Subcutaneous abdominal adipose tissue (tissue), 5 donors: ENCODE measurements at regions not wholly inside any gene's neighbourhood (a gene's known extent, or its start where the extent isn't known, plus 50 kb on each side); places are given as distances from the start of the nearest gene placed in this dataset.
"Not testable (repeated sequence)": the region's sequence is repeated elsewhere in the genome, so short reads cannot be mapped to it uniquely, and the experiment has no call there.

Experiments used
- H3K27ac ChIP-seq: one replicate; pipeline ENCODE4 v1.7.0; 2013; ENCODE audit warnings: low read depth, mild to moderate bottlenecking, inconsistent platforms, low read length, moderate library complexity
- H3K27me3 ChIP-seq, 5 donors: one replicate each; pipeline ENCODE4 v1.7.0; 2013; ENCODE audit warnings: low read length in 5 of 5, inconsistent platforms in 1 of 5; ENCODE audit not compliant: control insufficient read depth in 5 of 5, insufficient read depth in 4 of 5
- H3K36me3 ChIP-seq, 5 donors: one replicate each; pipeline ENCODE4 v1.7.0; 2013; ENCODE audit warnings: low read length in 5 of 5; ENCODE audit not compliant: control insufficient read depth in 5 of 5, insufficient read depth in 5 of 5
- H3K4me1 ChIP-seq, 5 donors: one replicate each; pipeline ENCODE4 v1.7.0; 2013; ENCODE audit warnings: low read length in 5 of 5, mild to moderate bottlenecking in 3 of 5, moderate library complexity in 1 of 5; ENCODE audit not compliant: control insufficient read depth in 5 of 5, insufficient read depth in 5 of 5
- H3K4me3 ChIP-seq, 5 donors: one replicate each; pipeline ENCODE4 v1.7.0; 2013; ENCODE audit warnings: low read length in 5 of 5, low read depth in 1 of 5
- H3K9ac ChIP-seq, 5 donors: one replicate each; pipeline ENCODE4 v1.7.0; 2013; ENCODE audit warnings: low read length in 5 of 5, mild to moderate bottlenecking in 4 of 5, moderate library complexity in 3 of 5
- H3K9me3 ChIP-seq, 5 donors: one replicate each; pipeline ENCODE4 v1.7.0; 2013; ENCODE audit warnings: low read length in 5 of 5; ENCODE audit not compliant: control insufficient read depth in 5 of 5
- donor health status: healthy.
- donor health status: healthy.
- donor health status: healthy.
- donor health status: healthy.
- donor health status: healthy.

- no peaks in the 10 kb centered on the region for H3K36me3 ChIP-seq
Observed at GRCh38 chr11:38680746-38681145, 2082.7 kb upstream of the RAG2 start.

GRCh38 chr11:38680166-38680565 lies 2082.1 kb upstream of the RAG2 start:
- Histone ChIP-seq H3K27me3 (no peaks in the 10 kb centered on the region), H3K9ac (no peak overlapping the region), H3K4me3 (no peak overlapping the region), H3K27ac (no peak overlapping the region), H3K9me3 (no peaks in the 10 kb centered on the region), H3K36me3 (no peaks in the 10 kb centered on the region), H3K4me1 (no peaks in the 10 kb centered on the region)

More at GRCh38 chr11:38680746-38681145, 2082.7 kb upstream of the RAG2 start:
- Histone ChIP-seq H3K27me3 (no peaks in the 10 kb centered on the region), H3K4me3 (no peak overlapping the region), H3K9me3 (no peaks in the 10 kb centered on the region), H3K9ac (no peak overlapping the region), H3K27ac (no peak overlapping the region), H3K4me1 (no peaks in the 10 kb centered on the region)

DNA sequence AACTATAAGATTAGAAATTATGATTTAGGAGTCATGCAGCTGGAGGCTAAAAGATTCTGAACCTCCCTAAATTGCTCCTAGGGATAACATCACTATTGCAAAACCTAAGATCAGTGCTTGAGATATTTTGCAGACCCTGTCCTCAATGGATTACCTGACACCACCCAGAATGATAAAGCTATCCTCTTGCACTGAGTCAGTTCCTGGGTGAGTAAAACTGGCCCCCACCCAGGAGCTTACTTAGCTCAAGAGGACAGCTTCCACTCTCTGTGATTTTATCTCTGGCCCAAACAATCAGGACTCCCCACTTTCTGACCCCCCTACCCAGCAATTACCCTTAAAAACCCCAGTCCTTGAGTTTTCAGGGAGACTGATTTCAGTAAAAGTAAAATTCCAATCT lies 2074.4 kb upstream of the RAG2 start:
- Histone ChIP-seq H3K36me3 (no peaks in the 10 kb centered on the region), H3K4me1 (no peaks in the 10 kb centered on the region), H3K9ac (no peak overlapping the region), H3K27ac (no peak overlapping the region), H3K4me3 (no peak overlapping the region), H3K27me3 (no peaks in the 10 kb centered on the region), H3K9me3 (peaks cover 0 to 5% (median 0%) of the 10 kb centered on the region in 5 donors)

GRCh38 chr11:38667359-38667758 lies 2069.3 kb upstream of the RAG2 start:
- Histone ChIP-seq H3K9me3 (no peaks in the 10 kb centered on the region), H3K27me3 (no peaks in the 10 kb centered on the region), H3K9ac (no peak overlapping the region), H3K36me3 (no peaks in the 10 kb centered on the region), H3K27ac (no peak overlapping the region), H3K4me1 (no peaks in the 10 kb centered on the region), H3K4me3 (no peak overlapping the region)

DNA sequence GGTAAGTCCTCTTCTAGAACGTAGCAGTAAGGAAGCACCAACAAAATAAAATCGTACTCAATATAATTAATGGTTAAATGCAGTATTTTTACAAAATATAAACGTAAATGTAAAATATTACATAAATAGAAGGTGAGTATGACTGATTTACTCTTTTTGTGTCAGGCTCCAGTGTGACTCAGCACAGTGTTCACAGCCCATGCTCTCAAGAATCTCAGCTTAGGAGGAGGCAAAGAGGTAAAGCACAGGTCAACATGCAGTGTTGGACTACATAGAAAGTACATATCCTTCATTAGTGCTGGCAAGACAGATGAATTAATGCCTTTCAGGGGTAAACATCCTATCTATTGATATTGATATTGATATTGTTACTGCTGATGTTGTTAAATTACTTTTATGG lies 2050.6 kb upstream of the RAG2 start:
- H3K4me3 ChIP-seq: no peak overlapping the region
- no peaks in the 10 kb centered on the region for H3K9me3 ChIP-seq
- H3K36me3 ChIP-seq: no peaks in the 10 kb centered on the region
- no peaks in the 10 kb centered on the region for H3K4me1 ChIP-seq
- H3K27ac ChIP-seq: no peak overlapping the region
- no peak overlapping the region for H3K9ac ChIP-seq
- H3K27me3 ChIP-seq: no peaks in the 10 kb centered on the region

- Histone ChIP-seq H3K9ac (no peak overlapping the region), H3K27ac (no peak overlapping the region), H3K9me3 (peaks cover 0 to 8% (median 3%) of the 10 kb centered on the region in 5 donors), H3K36me3 (no peaks in the 10 kb centered on the region), H3K27me3 (no peaks in the 10 kb centered on the region), H3K4me3 (no peak overlapping the region), H3K4me1 (no peaks in the 10 kb centered on the region)
Observed at GRCh38 chr11:38646382-38646781, 2048.3 kb upstream of the RAG2 start.

DNA sequence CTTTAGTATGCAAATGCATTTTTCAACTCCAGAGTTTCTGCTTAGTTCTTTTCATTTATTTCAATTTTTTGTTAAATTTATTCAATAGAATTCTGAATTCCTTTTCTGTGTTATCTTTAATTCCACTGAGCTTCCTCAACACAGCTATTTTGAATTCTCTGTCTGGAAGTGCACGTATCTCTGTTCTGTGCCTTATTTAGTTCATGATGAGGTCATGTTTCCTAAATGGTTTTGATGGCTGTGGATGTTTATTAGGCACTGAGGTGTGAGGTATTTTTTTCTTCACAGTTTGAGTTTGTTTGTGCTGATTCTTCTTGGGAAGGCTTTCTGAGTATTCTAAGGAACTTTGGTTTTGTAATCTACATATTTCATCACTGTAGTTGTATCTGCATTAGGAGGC lies 2042.8 kb upstream of the RAG2 start:
- Histone ChIP-seq H3K4me1 (no peaks in the 10 kb centered on the region), H3K27ac (no peak overlapping the region), H3K36me3 (no peaks in the 10 kb centered on the region), H3K4me3 (no peak overlapping the region), H3K27me3 (no peaks in the 10 kb centered on the region), H3K9ac (no peak overlapping the region), H3K9me3 (peaks cover 0 to 8% (median 3%) of the 10 kb centered on the region in 5 donors)

DNA sequence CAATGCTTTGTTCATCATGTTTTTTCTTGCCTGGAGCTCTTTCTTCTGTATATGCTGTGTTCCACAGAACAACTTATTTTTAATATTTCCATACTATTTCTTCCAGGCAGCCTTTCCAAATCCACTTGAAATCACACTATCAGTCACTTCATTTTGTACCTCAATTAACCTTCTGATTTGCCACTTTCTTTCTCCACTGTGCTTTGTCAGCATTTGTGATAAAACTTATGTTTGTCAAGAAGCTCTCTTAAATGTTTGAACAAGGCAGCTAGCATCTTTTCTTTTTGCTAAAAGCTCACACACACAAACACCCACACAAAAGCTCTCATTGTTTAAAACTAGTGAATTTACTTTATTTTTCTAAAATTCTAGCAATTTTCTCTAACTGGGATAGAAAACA lies 2014.7 kb upstream of the RAG2 start:
- Histone ChIP-seq H3K9ac (no peak overlapping the region), H3K27ac (no peak overlapping the region), H3K36me3 (no peaks in the 10 kb centered on the region), H3K27me3 (no peaks in the 10 kb centered on the region), H3K4me1 (no peaks in the 10 kb centered on the region), H3K9me3 (peaks cover 0 to 2% (median 0%) of the 10 kb centered on the region in 5 donors), H3K4me3 (no peak overlapping the region)

DNA sequence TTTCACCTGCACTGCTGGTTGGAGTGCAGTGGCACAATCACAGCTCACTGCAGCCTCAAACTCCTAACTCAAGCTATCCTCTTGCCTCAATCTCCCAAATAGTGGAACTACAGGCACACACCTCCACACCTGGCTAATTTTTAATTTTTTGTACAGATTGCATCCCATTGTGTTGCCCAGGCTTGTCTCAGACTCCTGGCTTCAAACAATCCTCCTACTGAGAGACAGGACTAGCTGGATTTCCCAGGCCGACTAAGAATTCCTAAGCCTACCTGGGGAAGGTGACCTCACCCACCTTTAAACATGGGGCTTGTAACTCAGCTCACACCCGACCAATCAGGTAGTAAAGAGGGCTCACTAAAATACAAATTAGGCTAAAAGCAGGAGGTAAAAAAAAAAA lies 2003.3 kb upstream of the RAG2 start:
- H3K27me3 ChIP-seq, H3K27ac ChIP-seq, H3K36me3 ChIP-seq, H3K4me1 ChIP-seq, H3K4me3 ChIP-seq, H3K9ac ChIP-seq, H3K9me3 ChIP-seq: not testable (repeated sequence)

GRCh38 chr11:38598418-38598817 lies 2000.4 kb upstream of the RAG2 start:
- Histone ChIP-seq H3K27ac (no peak overlapping the region), H3K4me3 (no peak overlapping the region), H3K27me3 (no peaks in the 10 kb centered on the region), H3K4me1 (no peaks in the 10 kb centered on the region), H3K9ac (no peak overlapping the region), H3K9me3 (peaks cover 0 to 8% (median 0%) of the 10 kb centered on the region in 5 donors), H3K36me3 (no peaks in the 10 kb centered on the region)

- H3K27ac ChIP-seq, H3K4me3 ChIP-seq, H3K9ac ChIP-seq, H3K9me3 ChIP-seq, H3K4me1 ChIP-seq, H3K36me3 ChIP-seq, H3K27me3 ChIP-seq: not testable (repeated sequence)
Observed at GRCh38 chr11:38595359-38596016, 1997.5 kb upstream of the RAG2 start.
